ENCODE measurements at regions not wholly inside any gene's neighbourhood (a gene's known extent, or its start where the extent isn't known, plus 50 kb on each side); places are given as distances from the start of the nearest gene placed in this dataset.

DNA sequence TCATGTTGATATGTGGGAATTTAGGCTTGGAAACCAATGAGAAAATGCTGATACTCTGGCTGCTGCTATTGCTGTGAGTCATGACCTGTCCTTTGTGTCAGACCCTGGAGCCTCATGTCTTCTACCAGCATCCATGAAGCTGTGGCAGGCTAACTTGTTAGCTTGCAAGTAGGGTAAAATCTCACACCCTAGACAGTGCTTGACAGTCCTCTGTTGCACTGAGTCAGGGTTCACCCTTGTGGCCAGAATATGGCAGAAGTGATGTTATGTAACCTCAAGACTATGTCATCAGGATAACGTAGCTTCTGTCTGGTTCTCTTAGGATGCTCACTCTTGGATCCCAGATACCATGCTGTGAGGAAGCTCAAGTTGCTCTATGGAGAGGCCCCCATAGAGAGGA, 110.8 kb downstream of the LHX2 start:
- TF ChIP-seq, protein P1, sequence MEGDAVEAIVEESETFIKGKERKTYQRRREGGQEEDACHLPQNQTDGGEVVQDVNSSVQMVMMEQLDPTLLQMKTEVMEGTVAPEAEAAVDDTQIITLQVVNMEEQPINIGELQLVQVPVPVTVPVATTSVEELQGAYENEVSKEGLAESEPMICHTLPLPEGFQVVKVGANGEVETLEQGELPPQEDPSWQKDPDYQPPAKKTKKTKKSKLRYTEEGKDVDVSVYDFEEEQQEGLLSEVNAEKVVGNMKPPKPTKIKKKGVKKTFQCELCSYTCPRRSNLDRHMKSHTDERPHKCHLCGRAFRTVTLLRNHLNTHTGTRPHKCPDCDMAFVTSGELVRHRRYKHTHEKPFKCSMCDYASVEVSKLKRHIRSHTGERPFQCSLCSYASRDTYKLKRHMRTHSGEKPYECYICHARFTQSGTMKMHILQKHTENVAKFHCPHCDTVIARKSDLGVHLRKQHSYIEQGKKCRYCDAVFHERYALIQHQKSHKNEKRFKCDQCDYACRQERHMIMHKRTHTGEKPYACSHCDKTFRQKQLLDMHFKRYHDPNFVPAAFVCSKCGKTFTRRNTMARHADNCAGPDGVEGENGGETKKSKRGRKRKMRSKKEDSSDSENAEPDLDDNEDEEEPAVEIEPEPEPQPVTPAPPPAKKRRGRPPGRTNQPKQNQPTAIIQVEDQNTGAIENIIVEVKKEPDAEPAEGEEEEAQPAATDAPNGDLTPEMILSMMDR (IDR thresholded peaks at IDR 0.05; ENCODE audit: low read depth, low read length): no peak
- no peak for TF ChIP-seq POLR2A (IDR thresholded peaks at IDR 0.05; ENCODE audit: extremely low read depth, insufficient read length)
- TF ChIP-seq, protein P2, sequence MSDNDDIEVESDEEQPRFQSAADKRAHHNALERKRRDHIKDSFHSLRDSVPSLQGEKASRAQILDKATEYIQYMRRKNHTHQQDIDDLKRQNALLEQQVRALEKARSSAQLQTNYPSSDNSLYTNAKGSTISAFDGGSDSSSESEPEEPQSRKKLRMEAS (IDR thresholded peaks at IDR 0.05; ENCODE audit: low read depth, low read length): no peak

Measured in NB4 (cell line).